ENCODE measurements at regions not wholly inside any gene's neighbourhood (a gene's known extent, or its start where the extent isn't known, plus 50 kb on each side); places are given as distances from the start of the nearest gene placed in this dataset.

DNA sequence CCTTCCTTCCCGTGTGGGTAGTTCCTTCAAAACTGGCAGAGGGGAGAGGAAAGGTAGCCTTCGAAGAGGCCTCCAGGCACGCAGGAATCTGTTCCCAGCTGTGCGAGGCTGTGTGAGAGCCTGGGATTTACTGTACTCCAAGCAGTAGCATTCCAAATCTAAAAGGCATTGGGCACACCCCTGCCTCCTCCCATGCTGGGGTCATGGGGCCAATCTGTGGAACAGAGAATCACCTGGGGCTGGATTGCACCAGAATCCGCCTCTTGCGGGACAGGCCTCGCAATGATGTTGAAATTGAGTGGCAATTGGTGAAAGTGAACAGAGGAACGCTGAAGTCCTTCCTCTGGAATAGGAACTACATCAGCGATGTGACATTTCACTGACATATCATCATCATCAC is 72.5 kb upstream of the IRX3 start:
- TF ChIP-seq, protein P1, sequence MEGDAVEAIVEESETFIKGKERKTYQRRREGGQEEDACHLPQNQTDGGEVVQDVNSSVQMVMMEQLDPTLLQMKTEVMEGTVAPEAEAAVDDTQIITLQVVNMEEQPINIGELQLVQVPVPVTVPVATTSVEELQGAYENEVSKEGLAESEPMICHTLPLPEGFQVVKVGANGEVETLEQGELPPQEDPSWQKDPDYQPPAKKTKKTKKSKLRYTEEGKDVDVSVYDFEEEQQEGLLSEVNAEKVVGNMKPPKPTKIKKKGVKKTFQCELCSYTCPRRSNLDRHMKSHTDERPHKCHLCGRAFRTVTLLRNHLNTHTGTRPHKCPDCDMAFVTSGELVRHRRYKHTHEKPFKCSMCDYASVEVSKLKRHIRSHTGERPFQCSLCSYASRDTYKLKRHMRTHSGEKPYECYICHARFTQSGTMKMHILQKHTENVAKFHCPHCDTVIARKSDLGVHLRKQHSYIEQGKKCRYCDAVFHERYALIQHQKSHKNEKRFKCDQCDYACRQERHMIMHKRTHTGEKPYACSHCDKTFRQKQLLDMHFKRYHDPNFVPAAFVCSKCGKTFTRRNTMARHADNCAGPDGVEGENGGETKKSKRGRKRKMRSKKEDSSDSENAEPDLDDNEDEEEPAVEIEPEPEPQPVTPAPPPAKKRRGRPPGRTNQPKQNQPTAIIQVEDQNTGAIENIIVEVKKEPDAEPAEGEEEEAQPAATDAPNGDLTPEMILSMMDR (IDR thresholded peaks at IDR 0.05): no peak
- no peak for TF ChIP-seq POLR2A (IDR thresholded peaks at IDR 0.05)
